HEK293 (cell line): ENCODE measurements at regions not wholly inside any gene's neighbourhood (a gene's known extent, or its start where the extent isn't known, plus 50 kb on each side); places are given as distances from the start of the nearest gene placed in this dataset.
"Not testable (repeated sequence)": the region's sequence is repeated elsewhere in the genome, so short reads cannot be mapped to it uniquely, and the experiment has no call there.

Source experiments
- CTCF ChIA-PET: fragments of 350-600 bp; formaldehyde crosslinking; extraction: SDS; loops from one replicate; lab custom pipeline; 2021; ENCODE audit warnings: antibody characterized with exemption; lab: Yijun Ruan, JAX
- POLR2A ChIA-PET: fragments of 300-600 bp; formaldehyde crosslinking; extraction: SDS; loops from one replicate; lab custom pipeline; 2020; ENCODE audit warnings: antibody characterized with exemption, inconsistent platforms; lab: Yijun Ruan, JAX
- H3K27ac ChIP-seq: fragments of 200-500 bp; sonication (Bioruptor generic); 2 replicates; pipeline ENCODE4 v1.5.1; 2014; ENCODE audit warnings: low read depth, low read length, control low read depth, inconsistent platforms; ENCODE audit errors: extremely low read depth
- H3K36me3 ChIP-seq, 2 experiments: fragments of 200-500 bp in 1 of 2; sonication (Bioruptor generic) in 1 of 2; 1 replicate in 1 of 2; 2 replicates in 1 of 2; pipeline ENCODE4 v1.5.1; 2014 to 2017; ENCODE audit warnings: inconsistent platforms in 2 of 2, low read length in 2 of 2; ENCODE audit not compliant: control insufficient read depth in 2 of 2, insufficient read depth in 1 of 2
- H3K4me1 ChIP-seq: fragments of 200-500 bp; sonication (Bioruptor generic); 2 replicates; pipeline ENCODE4 v1.5.1; 2014; ENCODE audit warnings: mild to moderate bottlenecking, low read length, inconsistent platforms; ENCODE audit not compliant: control insufficient read depth, insufficient read depth
- H3K4me3 ChIP-seq: 2 replicates; pipeline ENCODE4 v1.5.1; 2011; ENCODE audit warnings: low read depth, mild to moderate bottlenecking, control low read depth, low read length, moderate library complexity
- H3K9me3 ChIP-seq: fragments of 200-500 bp; sonication (Bioruptor generic); 2 replicates; pipeline ENCODE4 v1.5.1; 2014; ENCODE audit warnings: low read depth, low read length, inconsistent platforms; ENCODE audit not compliant: control insufficient read depth, insufficient read depth
- EGR2 ChIP-seq: fragments of 450-650 bp; formaldehyde crosslinking; IDR thresholded peaks from 2 replicates; pipeline ENCODE4 v1.5.1; 2016; ENCODE audit warnings: low read depth, missing biosample characterization, missing genetic modification characterization
- GFI1B ChIP-seq: fragments of 450-650 bp; formaldehyde crosslinking; IDR thresholded peaks from 2 replicates; pipeline ENCODE4 v1.5.1; 2016; ENCODE audit warnings: missing biosample characterization, missing genetic modification characterization
- GLIS2 ChIP-seq: fragments of 450-650 bp; formaldehyde crosslinking; IDR thresholded peaks from 2 replicates; pipeline ENCODE4 v1.5.1; 2016; ENCODE audit warnings: missing biosample characterization, missing genetic modification characterization
- SETDB1 ChIP-seq: IDR thresholded peaks from one replicate; pipeline ENCODE4 v1.6.1; 2017; ENCODE audit warnings: mild to moderate bottlenecking, low read length, moderate library complexity, mixed read lengths; ENCODE audit not compliant: insufficient read length
- YY2 ChIP-seq: fragments of 450-650 bp; formaldehyde crosslinking; IDR thresholded peaks from 2 replicates; pipeline ENCODE4 v1.5.1; 2016; ENCODE audit warnings: missing biosample characterization, missing genetic modification characterization
- ZBTB10 ChIP-seq: fragments of 450-650 bp; formaldehyde crosslinking; IDR thresholded peaks from 2 replicates; pipeline ENCODE4 v1.5.1; 2016; ENCODE audit warnings: missing biosample characterization, missing genetic modification characterization
- ZBTB7A ChIP-seq: fragments of 450-650 bp; formaldehyde crosslinking; IDR thresholded peaks from 2 replicates; pipeline ENCODE4 v1.5.1; 2016; ENCODE audit warnings: low read depth, missing biosample characterization, missing genetic modification characterization
- ZFP69B ChIP-seq: fragments of 450-650 bp; formaldehyde crosslinking; IDR thresholded peaks from 2 replicates; pipeline ENCODE4 v1.5.1; 2016; ENCODE audit warnings: missing biosample characterization, missing genetic modification characterization
- ZNF132 ChIP-seq: fragments of 450-650 bp; formaldehyde crosslinking; IDR thresholded peaks from 2 replicates; pipeline ENCODE4 v1.5.1; 2017; ENCODE audit warnings: missing biosample characterization, missing genetic modification characterization, borderline replicate concordance
- ZNF138 ChIP-seq: fragments of 450-650 bp; formaldehyde crosslinking; IDR thresholded peaks from 2 replicates; pipeline ENCODE4 v1.5.1; 2016; ENCODE audit warnings: missing biosample characterization, missing genetic modification characterization, borderline replicate concordance
- ZNF175 ChIP-seq: fragments of 450-650 bp; formaldehyde crosslinking; IDR thresholded peaks from 2 replicates; pipeline ENCODE4 v1.5.1; 2016; ENCODE audit warnings: missing biosample characterization, missing genetic modification characterization
- ZNF184 ChIP-seq: fragments of 450-650 bp; IDR thresholded peaks from 2 replicates; pipeline ENCODE4 v1.5.1; 2018; ENCODE audit warnings: missing biosample characterization, mild to moderate bottlenecking, missing genetic modification characterization
- ZNF223 ChIP-seq: fragments of 450-650 bp; formaldehyde crosslinking; IDR thresholded peaks from 2 replicates; pipeline ENCODE4 v1.5.1; 2016; ENCODE audit warnings: missing biosample characterization, missing genetic modification characterization
- ZNF416 ChIP-seq: fragments of 450-650 bp; formaldehyde crosslinking; IDR thresholded peaks from 2 replicates; pipeline ENCODE4 v1.5.1; 2016; ENCODE audit warnings: missing biosample characterization, missing genetic modification characterization
- ZNF423 ChIP-seq: fragments of 450-650 bp; formaldehyde crosslinking; IDR thresholded peaks from 2 replicates; pipeline ENCODE4 v1.5.1; 2016; ENCODE audit warnings: missing biosample characterization, missing genetic modification characterization
- ZNF518A ChIP-seq: fragments of 450-650 bp; formaldehyde crosslinking; conservative IDR thresholded peaks from 2 replicates; pipeline ENCODE4 v1.5.1; 2016; ENCODE audit warnings: low read depth, missing biosample characterization, missing genetic modification characterization
- ZNF521 ChIP-seq: fragments of 450-650 bp; formaldehyde crosslinking; IDR thresholded peaks from 2 replicates; pipeline ENCODE4 v1.5.1; 2017; ENCODE audit warnings: missing biosample characterization, mild to moderate bottlenecking, missing genetic modification characterization
- ZNF529 ChIP-seq: fragments of 450-650 bp; formaldehyde crosslinking; IDR thresholded peaks from 2 replicates; pipeline ENCODE4 v1.5.1; 2017; ENCODE audit warnings: missing genetic modification characterization, missing biosample characterization; ENCODE audit not compliant: insufficient replicate concordance
- ZNF596 ChIP-seq: fragments of 450-650 bp; IDR thresholded peaks from 2 replicates; pipeline ENCODE4 v1.5.0; 2018; ENCODE audit warnings: missing biosample characterization, mild to moderate bottlenecking, missing genetic modification characterization, moderate library complexity
- ZNF610 ChIP-seq: fragments of 450-650 bp; formaldehyde crosslinking; IDR thresholded peaks from 2 replicates; pipeline ENCODE4 v1.5.1; 2016; ENCODE audit warnings: missing biosample characterization, missing genetic modification characterization, borderline replicate concordance
- ZNF654 ChIP-seq: fragments of 450-650 bp; formaldehyde crosslinking; IDR thresholded peaks from 2 replicates; pipeline ENCODE4 v1.5.1; 2016; ENCODE audit warnings: low read depth, missing biosample characterization, missing genetic modification characterization
- ZNF792 ChIP-seq: fragments of 450-650 bp; formaldehyde crosslinking; IDR thresholded peaks from 2 replicates; pipeline ENCODE4 v1.5.1; 2016; ENCODE audit warnings: missing biosample characterization, missing genetic modification characterization
- ZSCAN18 ChIP-seq: fragments of 450-650 bp; formaldehyde crosslinking; IDR thresholded peaks from 2 replicates; pipeline ENCODE4 v1.5.1; 2016; ENCODE audit warnings: missing biosample characterization, missing genetic modification characterization

GRCh38 chr3:96331341-96331740, 483.1 kb upstream of the EPHA6 start (continued):
- TF ChIP-seq ZNF518A = no peak
- TF ChIP-seq ZNF223 = no peak
- TF ChIP-seq GLIS2 (tag by site-specific recombination) = no peak
- TF ChIP-seq ZNF521 (tag by site-specific recombination) = no peak
- no peak for TF ChIP-seq ZBTB10 (tag by site-specific recombination)
- TF ChIP-seq ZNF529 = no peak
- TF ChIP-seq EGR2 = no peak
- no peak for TF ChIP-seq YY2 (tag by site-specific recombination)
- TF ChIP-seq ZFP69B (tag by site-specific recombination) = no peak
- no peak for TF ChIP-seq GFI1B (tag by site-specific recombination)
- TF ChIP-seq ZBTB7A = no peak
- TF ChIP-seq, all 188 proteins: peak for 0

- CTCF ChIA-PET = no interaction called here
- TF ChIP-seq ZNF138 (tag by site-specific recombination) (no peak), ZNF416 (tag by site-specific recombination) (no peak), ZNF132 (tag by site-specific recombination) (no peak), ZNF654 (no peak), ZNF184 (tag by site-specific recombination) (no peak), ZNF792 (no peak), SETDB1 (no peak)
- no peaks in the 10 kb centered on the region for H3K4me1 ChIP-seq
- H3K36me3 ChIP-seq = no peaks in the 10 kb centered on the region
- H3K4me3 ChIP-seq = no peak overlapping the region
- no peak overlapping the region for H3K27ac ChIP-seq
- H3K9me3 ChIP-seq = no peaks in the 10 kb centered on the region
- POLR2A ChIA-PET = no interaction called here
Observed at GRCh38 chr3:96334779-96335178, 479.6 kb upstream of the EPHA6 start.

GRCh38 chr3:96347289-96347688, 467.1 kb upstream of the EPHA6 start:
- POLR2A ChIA-PET = no interaction called here
- H3K36me3 ChIP-seq = no peaks in the 10 kb centered on the region
- H3K4me1 ChIP-seq = no peaks in the 10 kb centered on the region
- no peaks in the 10 kb centered on the region for H3K9me3 ChIP-seq
- H3K4me3 ChIP-seq = no peak overlapping the region
- TF ChIP-seq ZNF596 (tag by site-specific recombination) = no peak
- no peak for TF ChIP-seq ZNF610 (tag by site-specific recombination)
- no peak for TF ChIP-seq ZNF423 (tag by site-specific recombination)
- TF ChIP-seq ZNF175 (tag by site-specific recombination) = no peak
- TF ChIP-seq ZNF223 = no peak
- TF ChIP-seq ZNF529 = no peak
- TF ChIP-seq ZSCAN18 (tag by site-specific recombination) = no peak
- no peak for TF ChIP-seq ZNF521 (tag by site-specific recombination)
- no peak overlapping the region for H3K27ac ChIP-seq
- CTCF ChIA-PET = no interaction called here

GRCh38 chr3:96351598-96351997, 462.8 kb upstream of the EPHA6 start:
- H3K27ac ChIP-seq, POLR2A ChIA-PET, H3K36me3 ChIP-seq, H3K4me1 ChIP-seq, H3K9me3 ChIP-seq, H3K4me3 ChIP-seq, CTCF ChIA-PET: not testable (repeated sequence)
